ENCODE measurements at regions not wholly inside any gene's neighbourhood (a gene's known extent, or its start where the extent isn't known, plus 50 kb on each side); places are given as distances from the start of the nearest gene placed in this dataset.

GRCh38 chr2:45337481-45337880 is 273.6 kb downstream of the SRBD1 start:
- no peak overlapping the region for H4K91ac ChIP-seq (ENCODE audit: low read depth, low read length)
- H3K9me3 ChIP-seq (ENCODE audit: insufficient read depth, low read depth, low read length): peaks cover 1% of the 10 kb centered on the region
- no peak overlapping the region for H4K12ac ChIP-seq (ENCODE audit: low read depth, low read length)
- no peaks in the 10 kb centered on the region for H3K27me3 ChIP-seq (ENCODE audit: insufficient read depth, low read length)
- H2AFZ ChIP-seq (ENCODE audit: insufficient read depth, low read length, poor library complexity): no peak overlapping the region
- no peaks in the 10 kb centered on the region for H3K36me3 ChIP-seq (ENCODE audit: control insufficient read depth in 1 of 2, insufficient read depth in 2 of 2, low read length in 2 of 2)
- no peak overlapping the region for H3K14ac ChIP-seq (ENCODE audit: low read length)
- H3K23ac ChIP-seq (ENCODE audit: low read length): no peak overlapping the region
- H3K4me3 ChIP-seq (ENCODE audit: low read depth, low read length): no peak overlapping the region
- H2AK5ac ChIP-seq (ENCODE audit: low read length): no peak overlapping the region
- H3K79me1 ChIP-seq (ENCODE audit: low read length): no peaks in the 10 kb centered on the region
- no peak overlapping the region for H4K8ac ChIP-seq (ENCODE audit: low read depth, low read length)
- no peak overlapping the region for H2BK5ac ChIP-seq (ENCODE audit: low read depth, low read length, poor library complexity)
- no peak overlapping the region for H3K4me2 ChIP-seq (ENCODE audit: low read length)
- H3K27ac ChIP-seq (ENCODE audit: low read depth, low read length): no peak overlapping the region
- H3K9ac ChIP-seq (ENCODE audit: low read length): no peak overlapping the region
- no peaks in the 10 kb centered on the region for H3K4me1 ChIP-seq (ENCODE audit: control insufficient read depth in 1 of 2, insufficient read depth in 2 of 2, low read length in 2 of 2)
- no peaks in the 10 kb centered on the region for H3K79me2 ChIP-seq (ENCODE audit: control insufficient read depth, insufficient read depth, low read length, poor library complexity)
- no peak overlapping the region for H3K18ac ChIP-seq (ENCODE audit: low read length)
- no peak overlapping the region for H2BK120ac ChIP-seq (ENCODE audit: insufficient read depth, low read length, poor library complexity)
- WGBS (ENCODE audit: extremely low coverage, insufficient coverage, insufficient read length): no CpG with 5 or more reads among the region's 3 CpGs
- no peak overlapping the region for H3K4ac ChIP-seq (ENCODE audit: low read depth, low read length)
- no peak overlapping the region for H2BK12ac ChIP-seq (ENCODE audit: low read length)
- no peak for DNase-seq

GRCh38 chr2:45334205-45334604 is 276.9 kb downstream of the SRBD1 start:
- Histone ChIP-seq H4K12ac (ENCODE audit: low read depth, low read length) (no peak overlapping the region), H3K27ac (ENCODE audit: low read depth, low read length) (no peak overlapping the region), H3K4me2 (ENCODE audit: low read length) (no peak overlapping the region), H3K18ac (ENCODE audit: low read length) (no peak overlapping the region), H3K14ac (ENCODE audit: low read length) (no peak overlapping the region), H3K27me3 (ENCODE audit: insufficient read depth, low read length) (no peaks in the 10 kb centered on the region), H2BK12ac (ENCODE audit: low read length) (no peak overlapping the region), H3K9me3 (ENCODE audit: insufficient read depth, low read depth, low read length) (peaks cover 6% of the 10 kb centered on the region), H2BK5ac (ENCODE audit: low read depth, low read length, poor library complexity) (no peak overlapping the region), H3K79me1 (ENCODE audit: low read length) (no peaks in the 10 kb centered on the region), H3K23ac (ENCODE audit: low read length) (no peak overlapping the region), H3K36me3 (ENCODE audit: control insufficient read depth in 1 of 2, insufficient read depth in 2 of 2, low read length in 2 of 2) (no peaks in the 10 kb centered on the region), H2AFZ (ENCODE audit: insufficient read depth, low read length, poor library complexity) (no peak overlapping the region), H4K8ac (ENCODE audit: low read depth, low read length) (no peak overlapping the region), H2BK120ac (ENCODE audit: insufficient read depth, low read length, poor library complexity) (no peak overlapping the region), H2AK5ac (ENCODE audit: low read length) (no peak overlapping the region), H3K4me3 (ENCODE audit: low read depth, low read length) (no peak overlapping the region), H3K4me1 (ENCODE audit: control insufficient read depth in 1 of 2, insufficient read depth in 2 of 2, low read length in 2 of 2) (no peaks in the 10 kb centered on the region), H3K9ac (ENCODE audit: low read length) (no peak overlapping the region), H4K91ac (ENCODE audit: low read depth, low read length) (no peak overlapping the region), H3K4ac (ENCODE audit: low read depth, low read length) (no peak overlapping the region), H3K79me2 (ENCODE audit: control insufficient read depth, insufficient read depth, low read length, poor library complexity) (no peaks in the 10 kb centered on the region)
- WGBS (ENCODE audit: extremely low coverage, insufficient coverage, insufficient read length): no CpG with 5 or more reads among the region's 17 CpGs
- no peak for DNase-seq

GRCh38 chr2:45332567-45332966 is 278.5 kb downstream of the SRBD1 start:
- Histone ChIP-seq H3K27ac (ENCODE audit: low read depth, low read length) (no peak overlapping the region), H3K4me3 (ENCODE audit: low read depth, low read length) (no peak overlapping the region), H3K18ac (ENCODE audit: low read length) (no peak overlapping the region), H2BK120ac (ENCODE audit: insufficient read depth, low read length, poor library complexity) (no peak overlapping the region), H3K27me3 (ENCODE audit: insufficient read depth, low read length) (no peaks in the 10 kb centered on the region), H3K14ac (ENCODE audit: low read length) (no peak overlapping the region), H3K4me2 (ENCODE audit: low read length) (no peak overlapping the region), H4K8ac (ENCODE audit: low read depth, low read length) (no peak overlapping the region), H2AFZ (ENCODE audit: insufficient read depth, low read length, poor library complexity) (no peak overlapping the region), H2BK5ac (ENCODE audit: low read depth, low read length, poor library complexity) (no peak overlapping the region), H3K9ac (ENCODE audit: low read length) (no peak overlapping the region), H3K79me1 (ENCODE audit: low read length) (no peaks in the 10 kb centered on the region), H4K12ac (ENCODE audit: low read depth, low read length) (no peak overlapping the region), H3K9me3 (ENCODE audit: insufficient read depth, low read depth, low read length) (peaks cover 7% of the 10 kb centered on the region), H3K4ac (ENCODE audit: low read depth, low read length) (no peak overlapping the region), H2AK5ac (ENCODE audit: low read length) (no peak overlapping the region), H3K36me3 (ENCODE audit: control insufficient read depth in 1 of 2, insufficient read depth in 2 of 2, low read length in 2 of 2) (no peaks in the 10 kb centered on the region), H4K91ac (ENCODE audit: low read depth, low read length) (no peak overlapping the region), H3K4me1 (ENCODE audit: control insufficient read depth in 1 of 2, insufficient read depth in 2 of 2, low read length in 2 of 2) (no peaks in the 10 kb centered on the region), H3K23ac (ENCODE audit: low read length) (no peak overlapping the region), H3K79me2 (ENCODE audit: control insufficient read depth, insufficient read depth, low read length, poor library complexity) (no peaks in the 10 kb centered on the region), H2BK12ac (ENCODE audit: low read length) (no peak overlapping the region)
- WGBS (ENCODE audit: extremely low coverage, insufficient coverage, insufficient read length): no CpG with 5 or more reads among the region's 1 CpG
- no peak for DNase-seq

GRCh38 chr2:45332094-45332493 is 279.0 kb downstream of the SRBD1 start:
- H3K27ac ChIP-seq (ENCODE audit: low read depth, low read length): no peak overlapping the region
- H3K79me1 ChIP-seq (ENCODE audit: low read length): no peaks in the 10 kb centered on the region
- no peak overlapping the region for H3K4ac ChIP-seq (ENCODE audit: low read depth, low read length)
- no peaks in the 10 kb centered on the region for H3K79me2 ChIP-seq (ENCODE audit: control insufficient read depth, insufficient read depth, low read length, poor library complexity)
- H3K4me2 ChIP-seq (ENCODE audit: low read length): no peak overlapping the region
- no peak overlapping the region for H3K23ac ChIP-seq (ENCODE audit: low read length)
- peaks cover 7% of the 10 kb centered on the region for H3K9me3 ChIP-seq (ENCODE audit: insufficient read depth, low read depth, low read length)
- no peak overlapping the region for H2BK120ac ChIP-seq (ENCODE audit: insufficient read depth, low read length, poor library complexity)
- no peak overlapping the region for H2BK12ac ChIP-seq (ENCODE audit: low read length)
- H2AK5ac ChIP-seq (ENCODE audit: low read length): no peak overlapping the region
- no peak overlapping the region for H4K12ac ChIP-seq (ENCODE audit: low read depth, low read length)
- no peak overlapping the region for H4K91ac ChIP-seq (ENCODE audit: low read depth, low read length)
- no peak overlapping the region for H3K18ac ChIP-seq (ENCODE audit: low read length)
- no peaks in the 10 kb centered on the region for H3K36me3 ChIP-seq (ENCODE audit: control insufficient read depth in 1 of 2, insufficient read depth in 2 of 2, low read length in 2 of 2)
- H2BK5ac ChIP-seq (ENCODE audit: low read depth, low read length, poor library complexity): no peak overlapping the region
- no peak overlapping the region for H3K4me3 ChIP-seq (ENCODE audit: low read depth, low read length)
- H4K8ac ChIP-seq (ENCODE audit: low read depth, low read length): no peak overlapping the region
- no peak overlapping the region for H3K14ac ChIP-seq (ENCODE audit: low read length)
- no peak for DNase-seq
- H3K9ac ChIP-seq (ENCODE audit: low read length): no peak overlapping the region
- H3K27me3 ChIP-seq (ENCODE audit: insufficient read depth, low read length): no peaks in the 10 kb centered on the region
- no peaks in the 10 kb centered on the region for H3K4me1 ChIP-seq (ENCODE audit: control insufficient read depth in 1 of 2, insufficient read depth in 2 of 2, low read length in 2 of 2)
- H2AFZ ChIP-seq (ENCODE audit: insufficient read depth, low read length, poor library complexity): no peak overlapping the region

- no peak overlapping the region for H3K18ac ChIP-seq (ENCODE audit: low read length)
- no CpG with 5 or more reads among the region's 7 CpGs for WGBS (ENCODE audit: extremely low coverage, insufficient coverage, insufficient read length)
- H2AK5ac ChIP-seq (ENCODE audit: low read length): no peak overlapping the region
- H3K27me3 ChIP-seq (ENCODE audit: insufficient read depth, low read length): no peaks in the 10 kb centered on the region
- no peak overlapping the region for H2BK5ac ChIP-seq (ENCODE audit: low read depth, low read length, poor library complexity)
- H2BK120ac ChIP-seq (ENCODE audit: insufficient read depth, low read length, poor library complexity): no peak overlapping the region
- H3K27ac ChIP-seq (ENCODE audit: low read depth, low read length): no peak overlapping the region
- no peak overlapping the region for H3K23ac ChIP-seq (ENCODE audit: low read length)
- DNase-seq: no peak
- no peak overlapping the region for H3K4me3 ChIP-seq (ENCODE audit: low read depth, low read length)
- no peak overlapping the region for H3K4ac ChIP-seq (ENCODE audit: low read depth, low read length)
- no peaks in the 10 kb centered on the region for H3K79me2 ChIP-seq (ENCODE audit: control insufficient read depth, insufficient read depth, low read length, poor library complexity)
- no peak overlapping the region for H2BK12ac ChIP-seq (ENCODE audit: low read length)
- H4K12ac ChIP-seq (ENCODE audit: low read depth, low read length): no peak overlapping the region
- H3K9me3 ChIP-seq (ENCODE audit: insufficient read depth, low read depth, low read length): peaks cover 7% of the 10 kb centered on the region
- H4K8ac ChIP-seq (ENCODE audit: low read depth, low read length): no peak overlapping the region
- no peak overlapping the region for H4K91ac ChIP-seq (ENCODE audit: low read depth, low read length)
- no peak overlapping the region for H2AFZ ChIP-seq (ENCODE audit: insufficient read depth, low read length, poor library complexity)
- H3K36me3 ChIP-seq (ENCODE audit: control insufficient read depth in 1 of 2, insufficient read depth in 2 of 2, low read length in 2 of 2): no peaks in the 10 kb centered on the region
- no peaks in the 10 kb centered on the region for H3K4me1 ChIP-seq (ENCODE audit: control insufficient read depth in 1 of 2, insufficient read depth in 2 of 2, low read length in 2 of 2)
- no peak overlapping the region for H3K14ac ChIP-seq (ENCODE audit: low read length)
- no peaks in the 10 kb centered on the region for H3K79me1 ChIP-seq (ENCODE audit: low read length)
- no peak overlapping the region for H3K4me2 ChIP-seq (ENCODE audit: low read length)
- no peak overlapping the region for H3K9ac ChIP-seq (ENCODE audit: low read length)
Observed at GRCh38 chr2:45331410-45331786, 279.7 kb downstream of the SRBD1 start.

All from trophoblast cell (in vitro differentiated cells and primary cell).